ENCODE measurements at regions not wholly inside any gene's neighbourhood (a gene's known extent, or its start where the extent isn't known, plus 50 kb on each side); places are given as distances from the start of the nearest gene placed in this dataset.

DNA sequence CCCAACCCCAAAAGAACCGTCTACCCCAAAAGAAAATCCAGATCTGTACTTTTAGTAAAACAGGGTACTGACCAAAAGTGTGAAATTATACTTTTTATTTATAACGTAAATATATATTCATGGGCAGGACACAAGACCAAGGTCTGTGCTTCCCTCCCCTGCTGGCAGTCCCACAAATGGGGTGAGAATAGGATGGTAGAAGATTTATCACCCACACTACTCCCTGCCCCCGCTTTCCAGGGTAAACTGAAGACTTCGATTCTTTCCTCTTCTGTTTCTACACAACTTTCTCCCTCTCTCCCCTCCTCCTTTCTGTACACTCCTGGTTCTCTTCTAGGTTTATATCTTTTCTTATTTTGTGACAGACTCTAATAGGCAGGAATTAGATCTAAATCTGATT lies 79.7 kb downstream of the MDH1 start:
- Histone ChIP-seq H3K4me3 (ENCODE audit: low read length) (no peak overlapping the region), H3K27me3 (ENCODE audit: control insufficient read depth, insufficient read depth, low read length) (no peaks in the 10 kb centered on the region), H3K9me3 (replicated peaks; ENCODE audit: control insufficient read depth, low read depth, low read length) (no peaks in the 10 kb centered on the region), H3K36me3 (ENCODE audit: control insufficient read depth, insufficient read depth, low read length) (no peaks in the 10 kb centered on the region), H3K27ac (ENCODE audit: low read length) (no peak overlapping the region), H3K4me1 (ENCODE audit: control insufficient read depth, insufficient read depth, low read length) (no peaks in the 10 kb centered on the region)
- no CpG with 5 or more reads among the region's 4 CpGs for WGBS (ENCODE audit: insufficient coverage)
- no peak for DNase-seq

DNA sequence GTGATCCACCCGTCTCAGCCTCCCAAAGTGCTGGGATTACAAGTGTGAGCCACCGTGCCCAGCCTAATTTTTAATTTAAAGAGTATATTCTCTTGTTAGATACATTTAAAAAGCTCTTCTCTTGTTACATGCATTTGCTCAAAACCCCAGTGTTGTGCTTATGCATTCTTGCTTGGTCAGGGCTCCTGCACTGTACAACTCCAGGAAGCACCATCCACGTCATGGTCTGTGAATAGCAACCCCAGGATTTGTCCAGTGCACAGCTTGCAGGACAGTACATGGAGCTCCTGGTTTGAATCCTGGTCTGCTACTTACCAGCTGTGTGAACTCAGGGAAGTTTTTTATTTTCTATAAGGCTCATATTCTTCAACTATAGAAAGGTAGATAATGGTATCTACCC lies 80.8 kb downstream of the MDH1 start:
- WGBS (ENCODE audit: insufficient coverage), result 36% methylated on average over 1 of the region's 3 CpGs
- Histone ChIP-seq H3K4me3 (ENCODE audit: low read length) (no peak overlapping the region), H3K9me3 (replicated peaks; ENCODE audit: control insufficient read depth, low read depth, low read length) (no peaks in the 10 kb centered on the region), H3K27me3 (ENCODE audit: control insufficient read depth, insufficient read depth, low read length) (peaks cover 2% of the 10 kb centered on the region), H3K36me3 (ENCODE audit: control insufficient read depth, insufficient read depth, low read length) (no peaks in the 10 kb centered on the region), H3K27ac (ENCODE audit: low read length) (no peak overlapping the region), H3K4me1 (ENCODE audit: control insufficient read depth, insufficient read depth, low read length) (no peaks in the 10 kb centered on the region)
- DNase-seq, result no peak

DNA sequence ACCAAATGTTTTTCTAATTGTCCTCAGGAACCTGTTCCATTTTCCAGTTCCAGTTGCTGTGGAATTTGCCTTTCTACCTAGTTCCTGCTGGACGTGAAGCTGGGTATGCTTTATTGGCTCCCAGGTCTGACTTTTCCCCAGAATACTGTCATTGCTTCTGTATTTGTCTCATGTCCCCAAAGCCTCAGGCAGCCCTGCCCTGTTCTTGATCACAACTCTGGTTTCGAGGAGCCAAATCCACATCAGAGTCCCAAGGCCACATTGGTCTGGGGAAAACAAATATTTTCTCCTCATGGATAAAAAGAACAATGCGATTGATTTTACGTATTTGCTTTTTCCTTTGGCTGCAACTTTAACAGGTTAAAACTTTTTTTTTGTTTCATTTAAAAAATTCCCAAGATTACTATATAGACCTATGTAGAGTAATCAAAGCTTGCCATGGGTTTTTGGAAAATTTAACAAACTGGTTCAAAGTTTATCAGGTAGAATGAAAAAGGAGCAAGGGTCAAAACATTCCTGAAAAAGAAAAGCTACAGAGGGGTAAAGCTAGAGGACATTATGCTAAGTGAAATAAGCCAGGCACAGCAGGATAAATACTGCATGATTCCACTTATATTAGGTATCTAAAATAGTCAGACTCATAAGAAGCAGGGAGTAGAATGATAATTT lies 85.2 kb downstream of the MDH1 start:
- H3K4me1 ChIP-seq (ENCODE audit: control insufficient read depth, insufficient read depth, low read length), result no peaks in the 10 kb centered on the region
- DNase-seq, result peak; percentile 32
- WGBS (ENCODE audit: insufficient coverage), result 48% methylated on average over 2 of the region's 4 CpGs
- no peak overlapping the region for H3K27ac ChIP-seq (ENCODE audit: low read length)
- H3K36me3 ChIP-seq (ENCODE audit: control insufficient read depth, insufficient read depth, low read length), result no peaks in the 10 kb centered on the region
- peaks cover 2% of the 10 kb centered on the region for H3K27me3 ChIP-seq (ENCODE audit: control insufficient read depth, insufficient read depth, low read length)
- H3K4me3 ChIP-seq (ENCODE audit: low read length), result no peak overlapping the region
- H3K9me3 ChIP-seq (replicated peaks; ENCODE audit: control insufficient read depth, low read depth, low read length), result no peaks in the 10 kb centered on the region

DNA sequence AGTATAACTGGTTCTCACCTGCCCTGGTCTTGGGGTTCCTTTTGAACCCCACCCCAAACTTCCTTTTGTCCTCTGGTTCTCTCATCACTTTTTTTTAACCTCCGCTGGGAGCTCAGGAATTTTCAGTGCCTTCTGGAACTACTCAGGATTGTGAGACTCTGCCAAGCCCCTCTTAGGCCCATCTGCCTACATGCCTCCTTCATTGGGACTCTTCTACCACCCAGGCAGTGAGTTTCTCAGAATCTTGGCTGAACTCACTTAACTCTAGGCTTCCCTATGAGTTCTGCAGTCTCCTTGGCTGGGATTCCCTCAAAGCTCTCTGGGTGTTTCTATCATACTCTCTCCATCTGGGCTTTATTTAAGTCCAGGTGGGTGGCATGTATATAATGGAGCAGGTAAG lies 86.3 kb downstream of the MDH1 start:
- H3K36me3 ChIP-seq (ENCODE audit: control insufficient read depth, insufficient read depth, low read length), result no peaks in the 10 kb centered on the region
- H3K9me3 ChIP-seq (replicated peaks; ENCODE audit: control insufficient read depth, low read depth, low read length), result no peaks in the 10 kb centered on the region
- H3K27ac ChIP-seq (ENCODE audit: low read length), result no peak overlapping the region
- DNase-seq, result no peak
- no peaks in the 10 kb centered on the region for H3K4me1 ChIP-seq (ENCODE audit: control insufficient read depth, insufficient read depth, low read length)
- peaks cover 2% of the 10 kb centered on the region for H3K27me3 ChIP-seq (ENCODE audit: control insufficient read depth, insufficient read depth, low read length)
- no peak overlapping the region for H3K4me3 ChIP-seq (ENCODE audit: low read length)
- WGBS (ENCODE audit: insufficient coverage), result 67% methylated on average over 1 of the region's 1 CpG

DNA sequence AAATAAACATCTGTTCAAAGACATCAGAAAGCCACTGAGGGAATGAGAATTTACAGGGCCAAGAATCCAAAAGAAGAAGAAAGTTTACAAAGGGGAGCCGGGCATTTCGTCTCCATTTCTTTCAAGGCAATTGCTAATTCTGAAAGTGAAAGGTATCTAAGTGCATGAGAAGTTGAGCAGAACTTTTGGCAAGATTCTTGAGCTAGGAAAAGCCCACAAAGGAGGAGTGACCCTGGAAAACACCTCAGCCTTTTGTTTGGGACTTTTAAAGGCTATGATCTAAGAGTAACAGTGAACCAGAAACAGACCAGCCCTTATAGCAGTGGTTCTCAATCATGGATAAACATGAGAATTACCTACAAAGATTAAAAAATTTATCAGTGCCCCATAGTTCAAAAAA lies 87.4 kb downstream of the MDH1 start:
- no peak overlapping the region for H3K4me3 ChIP-seq (ENCODE audit: low read length)
- H3K9me3 ChIP-seq (replicated peaks; ENCODE audit: control insufficient read depth, low read depth, low read length), result no peaks in the 10 kb centered on the region
- peaks cover 3% of the 10 kb centered on the region for H3K4me1 ChIP-seq (ENCODE audit: control insufficient read depth, insufficient read depth, low read length)
- peaks cover 2% of the 10 kb centered on the region for H3K27me3 ChIP-seq (ENCODE audit: control insufficient read depth, insufficient read depth, low read length)
- H3K27ac ChIP-seq (ENCODE audit: low read length), result no peak overlapping the region
- WGBS (ENCODE audit: insufficient coverage), result 65% methylated on average over 2 of the region's 2 CpGs
- H3K36me3 ChIP-seq (ENCODE audit: control insufficient read depth, insufficient read depth, low read length), result no peaks in the 10 kb centered on the region
- DNase-seq, result no peak

DNA sequence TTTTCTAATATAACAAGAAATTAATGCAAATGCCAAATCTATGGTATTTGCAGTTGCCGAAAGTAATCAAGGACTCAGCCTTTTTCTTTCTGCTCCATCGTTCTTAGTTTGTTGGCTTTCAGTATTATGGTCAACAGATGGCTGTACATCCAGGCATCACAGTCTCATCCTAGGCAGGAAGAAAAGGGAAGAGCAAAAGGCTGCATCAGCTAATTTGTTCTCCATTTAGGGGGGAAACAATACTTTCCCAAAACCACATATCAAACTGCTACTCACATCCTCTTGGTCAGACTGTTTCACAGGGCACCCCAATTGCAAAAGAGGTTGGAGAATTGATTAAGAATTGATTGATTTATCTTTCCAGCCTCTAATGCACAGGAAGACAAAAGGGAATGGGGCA lies 89.3 kb downstream of the MDH1 start:
- Histone ChIP-seq H3K9me3 (replicated peaks; ENCODE audit: control insufficient read depth, low read depth, low read length) (no peaks in the 10 kb centered on the region), H3K4me1 (ENCODE audit: control insufficient read depth, insufficient read depth, low read length) (peaks cover 3% of the 10 kb centered on the region), H3K27me3 (ENCODE audit: control insufficient read depth, insufficient read depth, low read length) (peaks cover 2% of the 10 kb centered on the region), H3K36me3 (ENCODE audit: control insufficient read depth, insufficient read depth, low read length) (no peaks in the 10 kb centered on the region), H3K27ac (ENCODE audit: low read length) (no peak overlapping the region), H3K4me3 (ENCODE audit: low read length) (no peak overlapping the region)
- no peak for DNase-seq
- WGBS (ENCODE audit: insufficient coverage), result no CpG with 5 or more reads among the region's 2 CpGs

DNA sequence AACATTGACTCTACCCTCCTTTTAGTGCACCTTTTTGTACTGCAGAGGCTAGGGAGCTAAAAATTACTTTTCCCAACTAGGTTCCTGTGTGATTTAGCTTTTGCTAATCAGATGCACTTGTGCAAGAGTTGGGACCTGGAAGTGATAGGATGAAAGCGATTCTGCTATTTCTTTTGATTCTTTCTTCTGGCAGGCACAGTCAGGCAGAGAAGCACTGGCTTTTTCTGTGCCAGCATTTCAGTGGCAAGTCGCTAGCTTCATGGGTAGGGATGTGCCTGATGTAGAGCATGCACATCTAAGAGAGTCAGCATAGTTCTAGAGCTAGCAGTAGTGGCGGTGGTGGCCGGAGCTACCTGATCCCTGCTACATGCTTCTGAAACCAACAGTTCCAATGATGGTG lies 89.8 kb downstream of the MDH1 start:
- H3K9me3 ChIP-seq (replicated peaks; ENCODE audit: control insufficient read depth, low read depth, low read length), result no peaks in the 10 kb centered on the region
- H3K36me3 ChIP-seq (ENCODE audit: control insufficient read depth, insufficient read depth, low read length), result no peaks in the 10 kb centered on the region
- DNase-seq, result no peak
- peaks cover 2% of the 10 kb centered on the region for H3K27me3 ChIP-seq (ENCODE audit: control insufficient read depth, insufficient read depth, low read length)
- H3K27ac ChIP-seq (ENCODE audit: low read length), result no peak overlapping the region
- WGBS (ENCODE audit: insufficient coverage), result 73% methylated on average over 4 of the region's 4 CpGs
- H3K4me1 ChIP-seq (ENCODE audit: control insufficient read depth, insufficient read depth, low read length), result peaks cover 3% of the 10 kb centered on the region
- H3K4me3 ChIP-seq (ENCODE audit: low read length), result no peak overlapping the region

DNA sequence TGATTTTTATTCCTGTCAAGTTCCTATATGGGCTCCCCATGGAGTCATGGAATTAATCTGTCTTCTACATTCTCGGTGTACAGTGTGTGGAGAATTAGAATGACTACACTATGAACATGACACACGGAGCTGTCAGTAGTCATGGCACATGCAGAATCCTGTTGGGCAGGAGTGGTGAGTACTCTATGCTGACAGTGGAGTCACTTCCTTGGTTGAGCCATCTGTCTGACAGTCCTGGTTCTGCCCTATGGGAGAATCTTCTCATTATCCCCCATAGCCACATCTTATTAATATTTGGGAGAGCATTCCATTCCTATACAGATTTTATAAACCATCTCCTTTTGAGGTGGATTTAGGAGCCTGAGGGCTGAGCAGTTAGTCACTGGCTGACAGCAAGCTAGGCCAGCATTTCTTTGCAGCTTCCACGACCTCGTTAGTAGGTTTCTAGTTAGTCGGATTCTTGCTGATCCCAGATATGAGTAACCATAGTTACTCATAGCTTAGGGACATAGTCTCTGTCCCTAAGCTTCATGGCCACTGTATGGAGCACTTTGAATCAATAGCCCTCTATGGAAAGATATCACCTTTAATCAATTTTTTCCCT lies 90.6 kb downstream of the MDH1 start:
- no peaks in the 10 kb centered on the region for H3K9me3 ChIP-seq (replicated peaks; ENCODE audit: control insufficient read depth, low read depth, low read length)
- WGBS (ENCODE audit: insufficient coverage), result 71% methylated on average over 1 of the region's 5 CpGs
- DNase-seq, result no peak
- no peaks in the 10 kb centered on the region for H3K36me3 ChIP-seq (ENCODE audit: control insufficient read depth, insufficient read depth, low read length)
- peaks cover 3% of the 10 kb centered on the region for H3K4me1 ChIP-seq (ENCODE audit: control insufficient read depth, insufficient read depth, low read length)
- no peak overlapping the region for H3K4me3 ChIP-seq (ENCODE audit: low read length)
- H3K27me3 ChIP-seq (ENCODE audit: control insufficient read depth, insufficient read depth, low read length), result no peaks in the 10 kb centered on the region
- no peak overlapping the region for H3K27ac ChIP-seq (ENCODE audit: low read length)

DNA sequence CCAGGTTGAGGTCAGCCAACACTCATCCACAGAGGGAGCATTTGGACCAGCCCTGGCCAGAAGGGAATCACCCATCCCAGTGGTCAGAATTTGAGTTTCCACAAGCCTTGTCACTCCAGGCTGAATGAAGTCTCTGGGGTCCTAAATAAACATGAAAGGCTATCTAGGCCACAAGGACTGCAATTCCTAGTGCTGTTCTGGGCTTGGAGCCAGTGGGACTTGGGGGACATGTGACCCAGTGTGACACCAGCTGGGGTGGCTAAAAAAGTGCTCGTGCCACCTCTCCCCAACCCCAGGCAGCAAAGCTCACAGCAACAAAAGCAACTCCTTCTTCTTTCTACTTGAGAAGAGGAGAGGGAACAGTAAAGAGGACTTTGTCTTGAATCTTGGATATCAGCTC lies 91.7 kb downstream of the MDH1 start:
- H3K4me1 ChIP-seq (ENCODE audit: control insufficient read depth, insufficient read depth, low read length), result peaks cover 3% of the 10 kb centered on the region
- no peak overlapping the region for H3K27ac ChIP-seq (ENCODE audit: low read length)
- no peaks in the 10 kb centered on the region for H3K36me3 ChIP-seq (ENCODE audit: control insufficient read depth, insufficient read depth, low read length)
- no peak overlapping the region for H3K4me3 ChIP-seq (ENCODE audit: low read length)
- DNase-seq, result peak; percentile 18
- no peaks in the 10 kb centered on the region for H3K9me3 ChIP-seq (replicated peaks; ENCODE audit: control insufficient read depth, low read depth, low read length)
- no peaks in the 10 kb centered on the region for H3K27me3 ChIP-seq (ENCODE audit: control insufficient read depth, insufficient read depth, low read length)
- no CpG with 5 or more reads among the region's 1 CpG for WGBS (ENCODE audit: insufficient coverage)

DNA sequence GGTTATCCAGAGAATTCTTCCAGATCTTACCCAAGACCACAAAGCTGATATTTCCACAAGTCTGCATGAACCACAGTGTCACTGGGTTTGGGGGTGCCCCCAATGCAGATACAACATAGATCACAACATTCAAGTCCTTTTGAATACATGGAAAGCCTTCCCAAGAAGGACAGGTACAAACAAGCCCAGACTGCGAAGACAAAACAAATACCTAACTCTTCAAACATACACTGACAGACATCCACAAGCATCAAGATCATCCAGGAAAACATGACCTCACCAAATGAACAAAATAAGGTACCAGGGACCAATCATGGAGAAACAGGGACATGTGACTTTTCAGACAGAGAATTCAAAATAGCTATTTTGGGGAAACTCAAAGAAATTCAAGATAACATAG lies 93.1 kb downstream of the MDH1 start:
- Histone ChIP-seq H3K4me3 (ENCODE audit: low read length) (no peak overlapping the region), H3K27ac (ENCODE audit: low read length) (no peak overlapping the region), H3K36me3 (ENCODE audit: control insufficient read depth, insufficient read depth, low read length) (no peaks in the 10 kb centered on the region), H3K9me3 (replicated peaks; ENCODE audit: control insufficient read depth, low read depth, low read length) (no peaks in the 10 kb centered on the region), H3K4me1 (ENCODE audit: control insufficient read depth, insufficient read depth, low read length) (peaks cover 3% of the 10 kb centered on the region), H3K27me3 (ENCODE audit: control insufficient read depth, insufficient read depth, low read length) (no peaks in the 10 kb centered on the region)
- no peak for DNase-seq
- WGBS (ENCODE audit: insufficient coverage), result 100% methylated on average over 1 of the region's 1 CpG

Measured in muscle of leg (tissue), 3 donors.